GM18907 (cell line): ENCODE measurements at regions not wholly inside any gene's neighbourhood (a gene's known extent, or its start where the extent isn't known, plus 50 kb on each side); places are given as distances from the start of the nearest gene placed in this dataset.

Experiments
- ATAC-seq: cut with Tn5 transposase; IDR thresholded peaks from one replicate; pipeline ENCODE4 v1.9.1; 2021; ENCODE audit warnings: mild to moderate bottlenecking, moderate library complexity; ENCODE audit not compliant: unreplicated experiment

DNA sequence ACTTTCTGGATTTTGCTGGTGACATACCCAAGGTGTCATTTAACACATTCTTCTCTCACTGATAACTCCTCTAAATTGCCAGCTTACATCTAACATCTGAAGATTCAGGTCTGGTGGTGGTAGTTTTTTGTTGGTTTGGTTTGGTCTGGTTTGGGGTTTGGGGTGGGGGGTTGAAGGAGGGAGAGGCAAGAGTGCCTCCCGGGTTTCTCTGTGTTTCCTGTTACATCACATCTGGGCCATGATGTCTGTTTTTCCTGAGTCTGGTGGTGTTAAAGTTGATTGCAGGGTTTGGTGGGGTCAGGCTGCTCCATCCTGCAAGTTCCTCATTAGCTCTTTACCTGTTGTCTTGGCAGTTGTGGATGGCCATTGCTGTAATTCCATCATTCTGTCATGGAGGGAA is 155.8 kb upstream of the UBL3 start:
- ATAC-seq: no peak

DNA sequence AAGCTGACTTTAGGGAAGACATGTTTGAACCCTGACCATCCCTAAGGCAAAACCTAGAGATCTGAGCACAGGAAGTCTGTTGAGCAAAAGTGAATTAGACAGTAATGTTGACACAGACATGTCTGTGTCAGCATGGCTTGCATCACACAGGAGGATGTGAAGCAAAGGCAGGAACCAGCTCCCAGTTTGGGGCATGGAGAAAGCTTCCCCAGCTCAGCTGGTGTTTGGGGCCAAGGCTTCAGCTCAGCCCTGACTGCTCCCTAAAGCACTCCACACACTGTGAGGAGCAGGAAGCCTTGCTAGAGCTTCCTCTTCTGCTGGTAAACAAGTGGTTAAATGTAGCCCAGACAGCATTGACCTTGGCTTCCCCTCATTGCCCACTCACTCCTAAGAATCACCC is 153.8 kb upstream of the UBL3 start:
- no peak for ATAC-seq

DNA sequence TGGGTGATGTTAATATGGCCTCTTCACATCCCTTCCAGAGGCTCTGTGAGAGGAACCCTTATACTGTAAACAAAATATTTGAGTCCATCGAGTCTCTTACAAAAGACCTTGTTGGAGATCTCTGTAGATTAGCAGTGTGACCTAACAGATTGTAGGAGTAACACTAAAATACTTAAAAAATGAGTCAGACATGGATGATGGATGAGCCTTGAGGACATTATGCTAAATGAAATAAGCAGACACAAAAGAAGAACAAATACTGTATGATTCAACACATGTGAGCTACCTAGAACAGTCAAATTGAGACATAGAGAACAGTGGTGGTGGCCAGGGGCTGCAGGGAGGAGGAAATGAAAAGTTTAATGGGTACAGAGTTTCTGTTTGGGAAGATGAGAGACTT is 152.2 kb upstream of the UBL3 start:
- no peak for ATAC-seq

DNA sequence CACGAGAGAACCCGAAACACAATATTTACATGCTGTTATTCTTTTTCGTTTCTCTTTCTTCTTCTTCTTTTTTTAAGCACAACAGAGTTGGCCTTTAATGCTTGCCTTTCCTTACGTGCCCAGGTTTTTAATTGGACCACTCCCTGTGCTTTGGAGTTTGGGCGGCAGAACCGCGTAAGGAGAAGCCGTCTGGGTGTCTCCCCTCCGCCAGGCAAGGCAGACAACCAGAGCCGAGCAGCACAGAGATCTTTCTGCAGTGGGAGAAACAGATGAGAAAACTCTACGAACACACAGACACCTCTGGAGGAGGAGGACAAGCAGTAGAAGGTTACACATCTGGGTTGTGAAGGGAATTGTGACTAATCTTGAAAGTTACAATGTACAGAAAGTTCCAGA is 150.0 kb upstream of the UBL3 start:
- ATAC-seq: no peak

DNA sequence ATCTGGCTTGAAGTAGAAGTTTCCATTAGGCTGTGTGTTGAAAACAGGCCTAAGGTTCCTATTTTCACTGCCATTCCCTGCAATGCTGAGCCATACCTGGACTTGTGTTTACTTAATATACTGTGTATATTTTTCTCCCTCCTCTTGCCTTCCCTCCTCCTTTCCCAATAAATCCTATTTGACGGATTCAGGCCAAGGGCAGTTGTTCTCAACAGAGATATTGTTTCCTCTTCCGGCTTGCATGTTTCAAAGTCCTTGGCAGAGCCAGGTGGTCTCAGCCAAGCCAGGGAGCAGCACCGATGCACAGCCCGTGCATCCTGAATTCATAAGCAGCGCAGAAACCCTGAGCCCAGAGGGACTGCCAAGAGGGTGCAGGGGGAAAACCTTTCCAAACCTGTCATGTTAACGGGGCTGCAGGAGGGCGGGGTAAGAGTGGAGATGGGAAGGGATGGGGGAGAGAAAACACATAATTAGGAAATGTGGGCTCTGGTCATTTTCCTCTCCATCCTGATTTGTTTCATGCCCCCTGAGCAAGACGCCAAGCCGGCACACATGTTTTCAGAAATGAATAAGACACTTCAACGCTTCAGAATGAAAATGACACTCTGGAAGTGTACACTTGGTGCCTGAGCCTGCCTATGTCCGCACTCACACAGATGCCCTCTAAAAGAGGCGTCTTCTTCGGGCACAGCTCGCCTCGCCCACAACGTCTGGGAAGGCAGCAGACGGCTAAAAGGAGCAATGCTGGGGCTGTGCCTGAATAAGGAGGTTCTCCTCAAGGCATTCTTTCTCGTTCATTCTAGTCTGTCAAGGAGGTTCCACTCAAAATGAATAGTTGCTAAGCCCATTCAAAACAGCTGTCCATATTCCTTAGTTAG is 149.3 kb upstream of the UBL3 start:
- no peak for ATAC-seq

DNA sequence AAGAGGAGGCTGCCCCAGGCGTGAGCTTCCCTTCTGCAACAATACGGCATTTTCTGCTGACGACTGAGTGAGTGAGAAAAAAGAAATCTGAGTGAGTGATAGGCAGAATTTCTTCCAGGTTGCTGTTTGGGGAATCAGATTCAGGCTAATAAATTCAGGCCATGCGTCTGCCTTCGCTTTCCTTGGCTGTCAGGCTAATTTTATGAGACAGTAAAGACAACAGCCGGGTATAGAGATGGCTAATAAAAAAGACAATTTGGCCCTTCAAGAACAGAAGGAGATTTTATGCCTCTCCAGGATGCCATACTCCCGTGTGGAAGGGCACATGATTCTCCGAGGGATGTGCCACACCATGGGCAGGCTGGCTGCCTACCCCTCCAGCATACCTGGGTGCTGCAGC is 145.9 kb upstream of the UBL3 start:
- no peak for ATAC-seq

DNA sequence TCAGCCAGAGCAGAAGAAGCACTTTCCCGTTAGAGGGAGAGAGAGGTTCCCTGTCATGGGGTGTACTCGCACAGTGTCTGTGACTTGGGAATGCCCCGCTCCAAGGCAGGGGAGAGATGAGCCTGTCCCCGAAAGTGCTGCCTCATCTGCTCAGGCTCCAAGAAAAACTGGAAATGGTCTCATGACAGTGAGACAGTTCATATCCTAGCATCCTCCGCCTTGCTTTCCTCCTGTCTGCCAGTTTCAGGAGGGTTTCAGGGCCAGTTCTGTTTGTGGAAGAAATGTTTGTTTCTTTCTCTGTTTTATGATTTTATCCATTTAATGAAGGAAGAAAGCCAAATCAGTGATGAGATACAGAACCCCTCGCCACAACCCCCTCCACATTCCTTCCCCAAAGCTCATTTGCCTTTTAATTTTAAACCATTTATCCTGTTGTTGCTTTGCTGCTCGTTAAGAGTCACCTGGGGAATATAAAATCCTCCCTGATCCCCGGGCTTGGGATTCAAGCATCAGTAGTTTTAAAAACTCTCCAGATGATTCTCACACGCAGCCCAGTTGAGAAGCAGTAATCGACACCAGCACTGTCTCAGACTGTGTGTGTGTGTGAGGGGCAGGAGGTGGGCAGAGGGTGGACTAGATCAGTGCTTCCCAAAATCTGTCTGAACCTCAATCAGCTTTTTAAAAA is 144.6 kb upstream of the UBL3 start:
- no peak for ATAC-seq

DNA sequence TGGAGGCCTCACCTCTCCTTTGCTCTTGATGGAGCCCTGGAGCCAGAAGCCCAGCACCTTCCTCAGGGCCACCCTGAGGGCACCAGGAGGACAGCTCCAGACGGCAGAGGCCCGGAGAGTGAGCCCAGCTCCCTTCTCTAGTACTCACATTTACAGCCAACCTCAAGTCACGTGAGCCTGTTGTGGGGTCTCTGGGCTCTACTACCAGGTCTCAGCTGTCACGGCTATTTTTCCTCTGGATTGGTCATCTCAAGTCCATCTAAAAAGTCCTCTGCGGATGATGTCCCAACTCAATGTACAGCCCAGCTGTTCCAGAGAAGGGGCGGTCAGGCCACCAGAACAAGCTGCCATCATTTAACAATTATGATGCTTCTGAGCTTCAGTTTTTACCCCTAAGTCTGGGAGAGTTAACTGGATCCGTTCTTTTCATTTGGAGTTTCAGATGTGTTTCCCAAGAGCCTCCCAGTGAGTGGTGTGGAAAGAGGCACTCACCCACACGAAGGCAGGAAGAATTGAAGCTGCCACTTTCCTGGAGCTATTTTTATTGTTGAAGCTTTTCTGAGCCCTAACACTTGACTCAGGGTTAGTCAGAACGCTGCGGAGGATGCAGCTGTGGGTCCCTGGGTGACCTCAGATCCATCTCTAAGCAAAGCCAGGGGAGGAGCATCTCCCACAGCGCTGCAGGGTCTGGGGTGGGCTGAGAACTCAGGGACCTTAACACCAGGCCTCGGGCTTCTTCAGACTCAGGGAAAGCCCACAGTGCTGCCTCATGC is 143.5 kb upstream of the UBL3 start:
- no peak for ATAC-seq

DNA sequence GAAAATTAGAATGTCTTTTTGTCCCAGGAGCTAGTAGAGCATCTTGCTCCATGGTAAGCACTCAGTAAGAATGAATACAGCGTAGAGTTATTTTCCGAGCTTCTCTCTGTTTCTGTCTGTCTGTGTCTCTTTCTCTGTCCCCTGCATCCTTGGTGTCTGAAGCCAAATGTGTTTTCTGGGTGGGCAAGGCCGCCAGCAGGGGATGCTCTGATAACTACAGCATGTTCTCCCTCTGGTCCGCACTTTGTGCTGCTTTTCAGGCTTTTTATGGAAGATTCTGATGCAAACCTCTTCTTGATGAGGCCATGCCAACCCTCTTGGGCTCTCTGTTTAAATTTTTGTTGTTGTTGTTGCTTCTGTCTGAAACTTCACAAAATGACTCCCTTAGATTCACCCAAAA is 142.8 kb upstream of the UBL3 start:
- ATAC-seq: no peak

DNA sequence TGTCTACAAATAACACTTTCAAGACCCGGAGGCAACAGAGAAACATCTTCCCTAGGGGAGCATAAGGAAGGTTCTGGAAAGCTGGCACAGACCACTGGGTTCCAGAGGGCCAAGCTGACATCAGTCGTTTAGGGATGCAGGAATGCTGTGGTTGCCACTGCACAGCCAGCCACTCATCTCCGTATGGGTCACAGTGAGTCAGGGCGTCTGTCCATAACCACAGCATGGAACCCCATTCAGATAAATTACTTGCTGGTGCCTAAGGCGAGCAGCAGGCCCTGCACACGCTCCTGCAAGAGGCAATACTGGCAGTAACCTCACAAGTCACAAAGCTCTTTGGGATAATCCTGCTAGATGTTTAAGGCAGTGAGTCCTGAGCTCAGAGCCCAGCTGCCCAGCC is 140.9 kb upstream of the UBL3 start:
- ATAC-seq: no peak

DNA sequence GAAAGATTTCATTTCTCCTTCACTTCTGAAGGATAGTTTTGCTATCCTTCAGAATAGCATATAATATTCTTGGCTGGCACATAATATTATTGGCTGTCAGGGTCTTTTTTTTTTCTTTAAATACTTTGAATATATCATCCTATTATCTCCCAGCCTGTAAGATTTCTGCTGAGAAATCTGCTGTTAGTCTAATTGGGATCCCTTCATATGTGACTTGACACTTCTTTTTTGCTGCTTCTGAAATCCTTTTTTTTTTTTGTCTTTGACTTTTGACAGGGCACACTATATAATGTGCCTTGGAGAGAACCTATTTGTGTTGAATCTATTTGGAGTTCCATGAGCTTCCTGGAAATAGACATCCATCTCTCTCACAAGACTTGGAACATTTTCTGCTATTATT is 136.9 kb upstream of the UBL3 start:
- ATAC-seq: no peak

DNA sequence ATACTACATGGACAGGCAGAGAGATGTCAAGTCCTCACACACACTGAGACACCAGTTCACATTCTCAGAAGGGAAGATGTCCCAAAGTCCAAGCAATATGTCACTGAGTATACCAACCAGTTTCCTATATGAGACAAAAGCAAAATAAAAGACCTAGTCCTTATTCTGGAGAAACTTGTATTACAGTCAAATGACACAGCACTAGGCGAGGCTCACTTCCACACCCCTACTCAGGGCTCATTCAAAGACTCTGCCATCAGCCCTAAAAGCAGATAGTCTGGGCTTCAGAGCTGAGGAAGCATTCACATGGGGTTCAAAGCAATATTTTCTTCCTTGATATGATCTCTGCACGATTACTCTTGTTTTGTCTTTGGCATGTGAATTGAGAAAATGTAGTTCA is 129.9 kb upstream of the UBL3 start:
- no peak for ATAC-seq

DNA sequence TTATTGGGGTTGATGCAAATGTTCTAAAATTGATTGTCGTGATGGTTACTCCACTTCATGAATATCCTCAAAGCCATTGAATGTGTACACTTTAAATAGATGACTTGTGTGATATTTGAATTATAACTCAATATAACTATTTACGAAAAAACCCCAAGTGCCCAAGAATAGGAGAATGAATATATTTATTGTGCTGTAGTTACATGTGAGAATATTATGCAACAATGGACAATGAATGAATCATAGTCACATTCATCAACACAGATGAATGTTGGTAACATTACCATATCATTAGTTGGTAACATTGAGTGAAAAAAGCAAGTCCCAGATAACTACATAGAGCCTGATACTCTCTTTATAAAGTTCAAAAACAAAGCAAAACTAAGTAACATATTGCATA is 127.8 kb upstream of the UBL3 start:
- ATAC-seq: no peak

DNA sequence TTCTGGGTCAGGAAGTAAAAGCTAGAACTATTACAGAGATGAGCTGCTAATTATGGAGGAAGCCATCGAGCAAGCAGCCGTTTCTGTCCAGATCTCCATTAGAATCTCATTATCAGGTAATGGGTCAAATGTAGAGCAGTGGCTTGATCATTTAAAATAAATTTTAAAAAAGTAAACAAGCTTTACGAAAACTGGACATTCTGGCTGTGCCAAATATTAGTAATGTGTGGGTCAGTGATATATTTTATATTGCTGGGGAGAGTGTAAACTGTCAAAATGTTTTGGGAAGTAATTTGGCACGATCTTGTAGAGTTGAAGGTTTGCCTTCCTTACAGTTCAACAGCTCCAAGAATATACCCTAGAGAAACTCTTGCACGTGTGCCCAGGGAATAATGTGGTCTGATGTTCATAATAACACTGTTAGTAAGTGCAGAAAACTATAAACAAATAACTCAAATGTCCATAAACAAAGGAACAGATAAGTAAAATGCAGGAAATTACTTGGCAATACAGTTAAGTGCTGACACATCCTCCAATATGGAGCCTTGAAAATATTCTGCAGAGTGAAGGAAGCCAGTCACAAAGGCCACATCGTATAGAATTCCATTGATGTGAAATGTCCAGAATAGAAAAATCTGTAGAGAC is 127.2 kb upstream of the UBL3 start:
- no peak for ATAC-seq

DNA sequence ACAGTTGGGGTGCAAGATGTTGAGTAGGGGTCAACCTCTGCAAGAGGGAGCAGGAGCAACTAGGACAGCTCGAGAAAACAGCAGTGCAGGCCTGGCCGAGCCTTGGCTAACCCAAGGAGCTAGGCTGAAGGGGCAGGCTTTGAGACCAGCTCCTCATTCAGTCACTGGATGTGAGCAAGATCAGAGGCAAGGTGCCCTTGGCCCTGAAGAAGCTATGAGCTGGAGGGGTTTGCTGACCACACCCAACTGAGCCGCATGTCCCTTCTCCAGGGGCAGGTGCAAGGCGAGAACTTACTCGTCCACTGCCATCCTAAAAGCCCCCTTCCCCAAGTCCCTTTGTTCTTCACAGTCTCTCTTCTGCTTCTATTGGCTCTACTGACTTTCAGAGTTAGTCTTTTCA is 126.1 kb upstream of the UBL3 start:
- no peak for ATAC-seq

DNA sequence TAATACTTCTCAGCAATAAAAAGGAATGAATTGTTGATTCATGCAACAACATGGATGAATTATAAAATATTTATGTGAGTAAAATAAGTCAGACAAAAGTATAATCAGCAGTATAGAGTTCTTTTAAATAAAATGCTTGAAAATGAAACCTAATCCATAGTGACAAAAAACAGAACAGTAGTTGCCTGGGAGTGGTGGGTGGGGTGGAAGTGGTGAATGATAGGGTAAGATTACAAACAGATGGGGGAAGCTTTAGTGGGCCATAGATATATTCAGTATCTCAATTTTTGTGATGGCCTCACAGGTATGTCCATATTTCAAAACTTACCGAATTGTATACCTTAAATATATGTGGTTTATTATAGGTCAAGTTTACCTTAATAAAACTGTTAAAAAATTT is 124.9 kb upstream of the UBL3 start:
- ATAC-seq: no peak

DNA sequence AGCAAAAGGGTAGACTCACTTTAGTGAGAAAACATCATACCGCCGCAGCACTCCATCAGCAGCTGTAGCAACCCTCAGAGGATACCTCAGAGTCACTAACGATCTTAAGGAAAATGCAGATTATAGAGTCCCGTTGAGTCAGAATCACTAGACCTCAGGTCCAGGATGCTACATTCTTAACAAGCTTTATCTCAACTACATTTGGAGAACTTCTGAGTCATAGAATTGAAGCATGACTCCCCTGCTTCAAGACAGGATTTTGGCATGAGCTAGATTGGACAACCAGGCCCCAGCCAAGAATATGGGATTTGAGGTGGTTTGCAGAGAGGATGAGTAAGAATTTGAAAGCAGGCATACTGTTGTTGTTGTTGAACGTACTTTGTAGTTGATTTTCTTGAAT is 118.9 kb upstream of the UBL3 start:
- ATAC-seq: no peak

DNA sequence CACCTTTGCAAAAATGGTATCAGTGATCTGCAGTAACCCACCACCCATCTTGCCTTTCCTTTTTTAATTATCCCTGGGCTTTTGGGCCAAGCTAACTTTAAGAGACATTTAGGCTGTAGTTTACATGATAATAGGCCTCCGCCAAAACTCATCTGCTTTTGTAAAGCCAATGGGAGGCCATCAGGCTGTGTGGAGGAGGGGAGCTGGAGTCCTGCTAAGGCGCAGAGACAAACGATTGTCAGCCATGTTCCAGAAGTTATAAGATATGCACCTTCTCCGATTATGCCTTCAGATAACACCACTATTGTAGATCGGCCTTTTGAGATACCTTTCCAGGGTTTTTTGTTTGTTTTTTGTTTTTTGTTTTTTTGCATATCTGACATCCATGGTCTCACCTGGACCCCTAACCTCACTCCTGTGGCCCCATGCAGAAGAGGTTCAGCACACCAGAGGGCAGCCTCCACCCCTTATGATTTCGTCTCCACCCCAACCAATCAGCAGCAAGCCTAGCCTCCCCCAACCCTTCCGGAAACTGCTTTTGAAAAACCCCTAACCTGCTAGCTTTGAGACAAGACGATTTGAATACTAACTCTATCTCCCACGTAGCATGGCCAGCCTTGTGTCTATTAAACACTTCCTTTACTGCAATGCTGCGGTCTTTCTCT is 113.9 kb upstream of the UBL3 start:
- no peak for ATAC-seq

DNA sequence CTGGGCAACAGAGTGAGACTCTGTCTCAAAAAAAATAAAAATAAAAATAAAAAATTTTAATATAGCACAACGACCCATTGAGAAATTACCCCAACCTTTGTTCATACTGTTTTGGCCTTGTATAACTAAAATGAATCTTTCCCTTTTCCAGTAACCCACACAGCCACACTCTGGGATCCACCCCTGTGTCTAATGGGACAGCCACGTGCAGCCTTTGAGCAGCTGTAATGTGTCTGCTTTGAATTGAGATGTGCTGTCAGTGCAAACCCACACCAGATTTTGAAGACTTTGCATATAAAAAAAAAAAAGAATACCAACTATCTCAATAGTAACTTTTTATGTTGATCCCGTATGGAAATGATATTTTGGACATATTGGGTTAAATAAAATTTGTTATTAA is 112.7 kb upstream of the UBL3 start:
- no peak for ATAC-seq

DNA sequence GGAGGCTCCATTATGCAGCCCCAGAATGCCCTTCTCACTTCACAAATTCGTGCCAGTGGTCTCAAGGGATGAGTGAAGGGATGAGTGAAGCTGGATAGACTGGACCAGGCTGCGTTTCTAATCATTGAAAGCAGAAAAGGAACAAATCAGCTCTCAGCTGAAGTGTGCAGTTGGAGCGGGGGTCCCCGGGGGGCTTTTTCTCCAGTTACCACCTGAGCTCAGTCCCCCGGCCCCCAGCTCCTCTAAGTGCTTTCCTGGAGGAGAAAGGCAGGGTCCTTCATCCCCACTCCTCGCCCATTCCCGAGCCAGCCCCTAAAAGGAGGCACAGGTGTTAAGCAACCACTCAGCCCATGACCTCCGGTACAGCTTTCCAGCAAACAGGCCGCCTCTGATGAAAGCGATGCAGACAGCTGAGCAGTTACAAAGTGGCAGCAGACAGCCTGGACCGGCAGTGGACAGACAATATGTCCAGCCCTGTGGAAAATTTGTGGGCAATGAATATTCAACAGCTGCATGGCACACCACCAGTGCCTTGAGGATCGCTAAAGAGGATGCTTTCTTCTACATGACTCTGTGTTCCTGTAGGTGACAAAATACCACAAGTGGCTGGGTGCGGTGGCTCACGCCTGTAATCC is 110.7 kb upstream of the UBL3 start:
- ATAC-seq: no peak
